ENCODE measurements at regions not wholly inside any gene's neighbourhood (a gene's known extent, or its start where the extent isn't known, plus 50 kb on each side); places are given as distances from the start of the nearest gene placed in this dataset.

- in situ Hi-C loops (cut with MboI; ENCODE audit: low sequenced_read_pairs) = no loop called here
- no peak overlapping the region for H4K8ac ChIP-seq (ENCODE audit: low read depth in 2 of 2, low read length in 2 of 2)
- no peak overlapping the region for H3K56ac ChIP-seq (ENCODE audit: extremely low read depth, insufficient read depth, low read length)
- H2BK15ac ChIP-seq (ENCODE audit: low read depth, low read length) = peak overlapping the region; percentile 51; the same call in 1 of the 3 replicates
- no peaks in the 10 kb centered on the region; the same call in 1 of the 2 replicates for H4K20me1 ChIP-seq (ENCODE audit: insufficient read depth, low read length)
- no peak overlapping the region for H3K4ac ChIP-seq (ENCODE audit: low read depth, low read length)
- H3K27ac ChIP-seq (ENCODE audit: insufficient read depth, low read length) = no peak overlapping the region
- no peak overlapping the region for H2AFZ ChIP-seq (replicated peaks; ENCODE audit: low read length, poor library complexity)
- DNase-seq (no peak), ATAC-seq (ENCODE audit: low read depth) (no peak)
- H3K18ac ChIP-seq (ENCODE audit: low read depth, low read length) = no peak overlapping the region; the same call in 1 of the 2 replicates
- no TSS peak for BruUV-seq (replicated peaks)
- no peak overlapping the region for H3K4me3 ChIP-seq (ENCODE audit: insufficient read depth, low read depth, low read length)
- no peak overlapping the region; the same call in 1 of the 2 replicates for H4K91ac ChIP-seq (ENCODE audit: insufficient read depth, low read depth, low read length)
- intact Hi-C loops (cut with micrococcal nuclease) = no loop called here
- no peak overlapping the region for H2BK5ac ChIP-seq (ENCODE audit: low read depth, low read length, poor library complexity, severe bottlenecking)
- POLR2A ChIA-PET (ENCODE audit: unreplicated experiment) = interaction anchor here (0.8 kb wide), 1 partner anchor 302 kb away, joined by 4 read pairs; no protein-coding TSS in a partner anchor
- no peaks in the 10 kb centered on the region for H3K27me3 ChIP-seq (ENCODE audit: control insufficient read depth, insufficient read depth, low read length)
- peaks cover 0 to 5% of the 10 kb centered on the region in 2 experiments; a peak in 2 of 4 replicates for H3K79me1 ChIP-seq (ENCODE audit: low read depth in 1 of 2, low read length in 2 of 2)
- H3K36me3 ChIP-seq (ENCODE audit: control insufficient read depth, insufficient read depth, low read length) = no peaks in the 10 kb centered on the region
- no peak overlapping the region for H4K5ac ChIP-seq (ENCODE audit: low read depth, low read length)
- dilution Hi-C loops (cut with HindIII; ENCODE audit: low sequenced_read_pairs, unreplicated experiment) = no loop called here
- peaks cover 16% of the 10 kb centered on the region for H3K9me1 ChIP-seq (ENCODE audit: insufficient read depth, low read length)
- H2BK120ac ChIP-seq (ENCODE audit: low read depth, low read length) = 0 out of 2 replicates have a peak overlapping the region, but pooled peaks have one; percentile 30
- peaks cover 17% of the 10 kb centered on the region for H3K4me1 ChIP-seq (ENCODE audit: control insufficient read depth, insufficient read depth, low read length)
- H3K9ac ChIP-seq (ENCODE audit: low read depth, low read length) = no peak overlapping the region
- no peak overlapping the region for H3K4me2 ChIP-seq (ENCODE audit: low read depth, low read length)
- no CpG with 5 or more reads among the region's 9 CpGs for WGBS, 2 experiments (ENCODE audit: extremely low coverage in 2 of 2, insufficient read length in 1 of 2)
- no peak overlapping the region for H3K23ac ChIP-seq (ENCODE audit: low read depth, low read length)
- H3K14ac ChIP-seq (replicated peaks; ENCODE audit: low read depth, low read length) = no peak overlapping the region
- no peak overlapping the region for H2BK20ac ChIP-seq (ENCODE audit: low read depth, low read length)
- H2AK9ac ChIP-seq (replicated peaks; ENCODE audit: low read depth, low read length, poor library complexity) = no peak overlapping the region
- TF ChIP-seq SMC3 (IDR thresholded peaks at IDR 0.05; ENCODE audit: low read depth, low read length) = no peak
- no peaks in the 10 kb centered on the region for H3K9me3 ChIP-seq (ENCODE audit: control insufficient read depth, insufficient read depth, low read length)
- CTCF ChIA-PET = interaction anchor here (1.2 kb wide), 1 partner anchor 280 kb away, joined by 5 read pairs; no protein-coding TSS in a partner anchor
- peak overlapping the region; percentile 58; the same call in 1 of the 2 replicates for H2AK5ac ChIP-seq (ENCODE audit: low read depth, low read length)
Measured at GRCh38 chr10:3473271-3473670, 300.7 kb upstream of the PITRM1 start.
